GM18870 (cell line): ENCODE measurements at regions not wholly inside any gene's neighbourhood (a gene's known extent, or its start where the extent isn't known, plus 50 kb on each side); places are given as distances from the start of the nearest gene placed in this dataset.
"Not testable (repeated sequence)": the region's sequence is repeated elsewhere in the genome, so short reads cannot be mapped to it uniquely, and the experiment has no call there.

Experiments
- ATAC-seq: cut with Tn5 transposase; IDR thresholded peaks from one replicate; pipeline ENCODE4 v1.9.1; 2021; ENCODE audit warnings: moderate library complexity; ENCODE audit not compliant: unreplicated experiment

- ATAC-seq, result no peak
Observed at GRCh38 chr3:178967177-178967532, 104.5 kb downstream of the ZMAT3 start.

DNA sequence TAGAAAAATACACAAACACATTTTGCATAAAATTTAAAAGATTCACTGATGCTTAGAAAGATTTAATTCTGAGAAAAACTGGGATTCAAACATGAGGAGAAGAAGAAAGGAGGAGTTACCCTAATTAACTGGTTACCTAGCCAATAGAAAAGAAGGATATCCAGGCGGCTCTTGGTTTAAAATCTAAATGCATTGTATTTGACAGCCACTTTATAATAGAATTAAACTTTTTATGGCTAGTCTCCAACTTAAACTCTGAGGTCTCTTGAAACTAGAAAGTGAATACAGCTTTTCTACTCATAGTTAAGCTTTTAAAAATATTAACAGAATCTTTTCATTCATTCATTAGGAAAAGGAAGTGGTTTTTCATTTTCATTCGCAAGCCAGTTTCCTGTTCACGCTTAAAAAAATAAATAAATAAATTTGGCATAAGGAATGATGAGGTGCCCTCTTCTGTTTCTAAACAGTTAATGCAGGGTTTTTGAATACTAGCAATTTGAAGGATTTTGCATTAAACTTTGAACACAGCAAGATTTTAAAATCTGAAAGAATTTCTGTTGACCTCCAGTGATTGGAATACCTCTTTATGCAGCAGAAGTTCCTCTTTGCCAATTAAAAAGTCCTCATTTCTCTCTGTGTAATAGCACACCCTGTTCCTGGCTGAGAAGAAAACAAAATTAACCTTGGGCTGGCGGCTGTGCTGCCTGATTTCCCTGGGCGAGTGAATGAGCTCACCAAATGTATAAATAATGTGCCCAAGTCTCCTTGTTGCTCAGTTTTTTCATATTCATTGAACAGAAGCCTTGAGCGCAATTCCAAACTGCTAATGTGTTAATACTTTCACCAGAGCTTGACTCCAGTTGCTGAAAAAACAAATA, 105.1 kb downstream of the ZMAT3 start:
- ATAC-seq, result peak; percentile 58

DNA sequence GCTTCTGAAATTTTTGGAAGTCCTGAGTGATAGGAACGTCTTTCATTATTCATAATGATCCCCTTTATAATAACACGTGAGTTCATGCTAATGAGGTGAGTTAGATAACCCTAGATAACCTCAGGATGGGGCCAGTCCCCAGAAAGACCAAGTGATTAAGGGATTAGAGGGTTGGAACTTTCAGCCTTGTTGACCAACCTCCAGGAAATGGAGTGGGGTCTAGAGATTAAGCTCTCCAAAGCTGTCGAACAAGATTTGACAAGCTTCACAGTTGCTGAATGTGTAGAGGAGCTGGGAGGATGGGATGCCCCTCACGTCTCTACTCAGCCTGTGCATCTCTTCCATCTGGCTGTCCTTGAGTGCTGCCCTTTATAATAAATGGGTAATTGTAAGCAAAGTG, 107.1 kb downstream of the ZMAT3 start:
- ATAC-seq, result no peak

- no peak for ATAC-seq
Observed at GRCh38 chr3:178960918-178961317, 110.7 kb downstream of the ZMAT3 start.

- ATAC-seq, result no peak
Observed at GRCh38 chr3:178960181-178960580, 111.4 kb downstream of the ZMAT3 start.

- no peak for ATAC-seq
Observed at GRCh38 chr3:178950676-178951075, 120.9 kb downstream of the ZMAT3 start.

GRCh38 chr3:178949896-178950295, 121.7 kb downstream of the ZMAT3 start:
- ATAC-seq, result no peak

GRCh38 chr3:178948546-178948945, 123.1 kb downstream of the ZMAT3 start:
- no peak for ATAC-seq

- ATAC-seq, result no peak
Observed at GRCh38 chr3:178947738-178948137, 123.9 kb downstream of the ZMAT3 start.

DNA sequence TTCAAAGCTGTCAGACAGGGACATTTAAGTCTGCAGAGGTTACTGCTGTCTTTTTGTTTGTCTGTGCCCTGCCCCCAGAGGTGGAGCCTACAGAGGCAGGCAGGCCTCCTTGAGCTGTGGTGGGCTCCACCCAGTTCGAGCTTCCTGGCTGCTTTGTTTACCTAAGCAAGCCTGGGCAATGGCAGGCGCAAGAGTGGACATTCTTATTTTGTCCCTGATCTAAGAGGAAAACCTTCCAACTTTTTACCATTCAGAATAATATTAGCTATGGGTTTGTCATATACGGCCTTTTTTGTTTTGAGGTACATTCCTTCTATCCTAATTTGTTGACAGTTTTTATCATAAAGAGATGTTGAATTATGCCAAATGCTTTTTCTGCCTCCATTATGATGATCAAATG, 129.3 kb downstream of the ZMAT3 start:
- ATAC-seq, result not testable (repeated sequence)

GRCh38 chr3:178930116-178930515, 141.5 kb downstream of the ZMAT3 start:
- no peak for ATAC-seq

GRCh38 chr3:178916223-178916622, 155.4 kb downstream of the ZMAT3 start:
- no peak for ATAC-seq

- no peak for ATAC-seq
Observed at GRCh38 chr3:178915365-178915764, 156.2 kb downstream of the ZMAT3 start.

DNA sequence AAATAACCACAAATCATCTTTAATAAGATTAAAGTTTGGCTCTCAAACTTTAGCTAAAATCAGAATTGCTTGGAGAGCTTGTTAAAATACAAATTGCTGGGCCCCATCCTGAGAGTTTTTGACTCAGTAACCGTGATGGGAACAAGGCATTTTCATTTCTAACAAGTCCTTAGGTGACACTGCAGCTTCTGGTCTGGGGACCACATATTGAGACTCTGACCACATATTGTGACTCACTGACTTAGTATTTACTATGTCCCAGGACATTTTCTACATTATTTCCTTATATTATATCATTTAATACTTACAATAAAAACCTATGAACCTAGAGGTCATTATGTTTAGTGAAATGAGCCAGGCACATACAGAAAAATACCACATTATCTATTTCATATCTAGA, 164.5 kb downstream of the ZMAT3 start:
- no peak for ATAC-seq

- ATAC-seq, result no peak
Observed at GRCh38 chr3:178901204-178901603, 170.4 kb downstream of the ZMAT3 start.

GRCh38 chr3:178900029-178900646, 171.5 kb downstream of the ZMAT3 start:
- no peak for ATAC-seq

DNA sequence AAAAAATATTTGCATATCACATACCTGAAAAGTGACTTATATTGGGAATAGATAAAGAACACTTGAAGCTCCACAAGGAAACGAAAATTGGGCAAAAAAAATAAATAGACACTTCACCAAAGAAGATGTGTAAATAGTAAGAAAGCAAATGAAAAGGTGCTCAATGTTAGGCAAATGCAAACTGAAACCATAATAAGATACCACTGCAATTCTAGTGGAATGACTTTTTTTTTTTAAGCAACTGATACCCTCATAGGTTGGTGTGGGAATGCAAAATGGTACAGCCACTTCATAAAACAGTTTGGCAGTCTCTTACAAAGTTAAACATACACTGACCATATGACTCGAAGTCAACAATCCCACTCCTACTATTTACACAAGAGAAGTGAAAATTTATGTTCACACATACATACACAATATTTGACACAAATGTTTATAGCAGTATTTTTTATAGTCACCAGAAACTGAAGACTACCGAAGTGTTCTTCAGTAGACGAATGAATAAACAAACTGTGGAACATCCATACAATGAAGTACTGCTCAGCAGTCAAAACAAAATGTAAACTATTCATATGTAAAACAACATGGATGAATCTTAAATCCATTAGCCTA, 176.3 kb downstream of the ZMAT3 start:
- ATAC-seq, result no peak
